ENCODE measurements at regions not wholly inside any gene's neighbourhood (a gene's known extent, or its start where the extent isn't known, plus 50 kb on each side); places are given as distances from the start of the nearest gene placed in this dataset.
"Not testable (repeated sequence)": the region's sequence is repeated elsewhere in the genome, so short reads cannot be mapped to it uniquely, and the experiment has no call there.

DNA sequence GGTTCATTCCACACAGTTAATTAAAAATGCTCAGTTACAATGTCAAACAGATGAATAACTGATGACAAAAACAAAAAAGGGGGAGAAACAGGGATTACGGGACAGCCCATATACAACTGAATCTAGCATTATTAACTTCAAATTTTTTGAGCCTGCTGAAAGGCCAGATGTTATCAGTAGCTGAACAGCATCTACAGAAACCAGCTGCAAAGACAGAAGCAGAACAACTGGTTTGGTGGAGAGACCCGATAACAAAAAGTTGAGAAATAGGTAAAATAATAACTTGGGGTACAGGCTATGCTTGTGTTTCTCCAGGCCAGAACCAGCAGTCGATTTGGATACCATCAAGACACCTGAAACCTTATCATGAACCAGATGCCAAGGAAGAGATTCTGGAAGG is 109.8 kb downstream of the SEPTIN7 start:
- not testable (repeated sequence) for H3K4me1 ChIP-seq (ENCODE audit: control insufficient read depth in 1 of 2, insufficient read depth in 2 of 2, low read length in 2 of 2); H3K9me3 ChIP-seq (ENCODE audit: control insufficient read depth in 1 of 2, low read length in 2 of 2); H3K27me3 ChIP-seq (ENCODE audit: low read depth, low read length); H3K4me3 ChIP-seq (ENCODE audit: low read depth in 1 of 2, low read length in 2 of 2); H3K36me3 ChIP-seq (ENCODE audit: control insufficient read depth in 1 of 2, insufficient read depth in 2 of 2, low read length in 2 of 2); H3K27ac ChIP-seq (ENCODE audit: low read length)

DNA sequence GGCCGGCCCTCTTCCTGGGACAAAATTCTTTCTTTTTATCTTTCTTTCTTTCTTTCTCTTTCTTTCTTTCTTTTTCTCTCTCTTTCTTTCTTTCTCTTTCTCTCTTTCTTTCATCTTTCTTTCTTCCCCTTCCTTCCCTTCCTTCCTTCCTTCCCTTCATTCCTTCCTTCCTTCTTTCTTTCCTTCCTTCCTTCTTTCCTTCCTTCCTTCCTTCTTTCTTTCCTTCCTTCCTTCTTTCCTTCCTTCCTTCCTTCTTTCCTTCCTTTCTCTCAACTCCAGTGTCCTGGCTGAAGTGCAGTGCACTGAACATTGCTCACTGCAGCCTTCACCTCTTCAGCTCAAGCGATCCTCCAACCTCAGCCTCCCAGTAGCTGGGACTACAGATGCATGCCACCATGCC is 112.5 kb downstream of the SEPTIN7 start:
- H3K9me3 ChIP-seq (ENCODE audit: control insufficient read depth in 1 of 2, low read length in 2 of 2); H3K4me1 ChIP-seq (ENCODE audit: control insufficient read depth in 1 of 2, insufficient read depth in 2 of 2, low read length in 2 of 2); H3K36me3 ChIP-seq (ENCODE audit: control insufficient read depth in 1 of 2, insufficient read depth in 2 of 2, low read length in 2 of 2); H3K27me3 ChIP-seq (ENCODE audit: low read depth, low read length); H3K27ac ChIP-seq (ENCODE audit: low read length); H3K4me3 ChIP-seq (ENCODE audit: low read depth in 1 of 2, low read length in 2 of 2): not testable (repeated sequence)

DNA sequence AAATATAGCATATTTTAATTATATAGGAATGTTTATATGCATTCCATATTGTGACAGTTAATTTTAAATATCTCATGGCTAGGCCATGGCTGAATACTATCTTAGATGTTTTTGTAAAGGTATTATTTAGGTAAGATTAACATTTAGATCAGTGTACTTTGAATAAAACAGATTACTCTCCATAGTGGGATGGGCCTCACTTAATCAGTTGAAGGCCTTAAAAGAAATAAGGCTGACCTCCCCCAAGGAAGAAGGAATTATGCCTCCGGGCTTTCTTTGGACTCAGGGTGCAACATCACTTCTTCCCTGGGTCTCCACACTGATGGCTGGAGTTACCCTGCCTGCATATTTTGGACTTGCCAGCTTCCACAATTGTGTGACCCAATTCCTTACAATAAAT is 113.4 kb downstream of the SEPTIN7 start:
- not testable (repeated sequence) for H3K4me3 ChIP-seq (ENCODE audit: low read depth in 1 of 2, low read length in 2 of 2); H3K27ac ChIP-seq (ENCODE audit: low read length); H3K27me3 ChIP-seq (ENCODE audit: low read depth, low read length); H3K9me3 ChIP-seq (ENCODE audit: control insufficient read depth in 1 of 2, low read length in 2 of 2); H3K4me1 ChIP-seq (ENCODE audit: control insufficient read depth in 1 of 2, insufficient read depth in 2 of 2, low read length in 2 of 2); H3K36me3 ChIP-seq (ENCODE audit: control insufficient read depth in 1 of 2, insufficient read depth in 2 of 2, low read length in 2 of 2)

DNA sequence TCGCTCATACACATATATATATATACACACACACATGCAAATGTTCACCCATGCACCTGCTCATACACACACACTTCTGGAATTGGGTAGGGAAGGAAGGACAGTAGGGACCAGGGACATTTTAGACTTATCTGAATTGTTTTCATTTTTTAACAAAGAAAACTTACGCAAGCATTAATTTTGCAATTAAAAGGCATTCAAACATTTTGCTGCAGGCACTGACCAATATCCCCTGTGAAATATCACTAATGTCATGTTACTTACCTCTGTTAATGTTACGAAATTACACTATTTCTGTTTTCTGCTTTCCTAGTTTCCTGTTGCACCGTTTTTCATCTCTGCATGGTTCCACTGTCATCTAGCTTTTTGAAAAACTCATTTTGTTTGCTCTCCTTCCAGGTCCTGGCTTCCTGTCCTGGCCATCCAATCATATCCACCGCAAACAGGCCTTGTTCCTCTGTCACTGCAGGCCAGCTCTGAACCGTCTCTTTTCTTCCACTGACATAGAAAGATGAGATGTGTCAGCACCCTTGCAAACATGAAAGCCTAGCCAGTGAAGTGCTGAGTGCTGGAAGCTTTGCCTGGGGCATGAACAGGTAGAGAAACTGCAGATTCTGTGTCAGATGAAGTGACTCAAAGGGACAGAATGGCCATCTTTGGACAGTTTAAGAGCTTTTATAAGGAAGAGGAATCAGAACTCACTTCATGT is 114.5 kb downstream of the SEPTIN7 start:
- not testable (repeated sequence) for H3K4me1 ChIP-seq (ENCODE audit: control insufficient read depth in 1 of 2, insufficient read depth in 2 of 2, low read length in 2 of 2); H3K9me3 ChIP-seq (ENCODE audit: control insufficient read depth in 1 of 2, low read length in 2 of 2); H3K27me3 ChIP-seq (ENCODE audit: low read depth, low read length); H3K36me3 ChIP-seq (ENCODE audit: control insufficient read depth in 1 of 2, insufficient read depth in 2 of 2, low read length in 2 of 2); H3K4me3 ChIP-seq (ENCODE audit: low read depth in 1 of 2, low read length in 2 of 2); H3K27ac ChIP-seq (ENCODE audit: low read length)

DNA sequence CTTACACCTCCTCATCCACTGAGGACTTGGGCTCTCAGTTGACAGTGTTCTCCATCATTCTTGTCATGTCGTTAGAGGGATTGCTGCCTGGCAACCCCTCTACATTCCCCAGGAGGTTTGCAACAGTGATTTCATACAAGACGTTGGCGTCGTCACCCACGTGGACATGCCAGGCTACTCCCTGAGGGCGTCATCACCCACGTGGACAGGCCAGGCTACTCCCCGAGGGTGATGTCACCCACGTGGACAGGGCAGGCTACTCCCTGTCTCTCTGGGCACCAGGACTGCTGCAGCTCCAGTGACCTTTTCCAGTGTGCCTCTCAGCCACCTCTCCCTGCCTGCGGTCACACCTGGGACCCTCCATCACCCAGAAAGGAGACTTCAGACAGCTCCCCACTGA is 117.4 kb downstream of the SEPTIN7 start:
- H3K27me3 ChIP-seq (ENCODE audit: low read depth, low read length); H3K36me3 ChIP-seq (ENCODE audit: control insufficient read depth in 1 of 2, insufficient read depth in 2 of 2, low read length in 2 of 2); H3K4me3 ChIP-seq (ENCODE audit: low read depth in 1 of 2, low read length in 2 of 2); H3K9me3 ChIP-seq (ENCODE audit: control insufficient read depth in 1 of 2, low read length in 2 of 2); H3K27ac ChIP-seq (ENCODE audit: low read length); H3K4me1 ChIP-seq (ENCODE audit: control insufficient read depth in 1 of 2, insufficient read depth in 2 of 2, low read length in 2 of 2): not testable (repeated sequence)

DNA sequence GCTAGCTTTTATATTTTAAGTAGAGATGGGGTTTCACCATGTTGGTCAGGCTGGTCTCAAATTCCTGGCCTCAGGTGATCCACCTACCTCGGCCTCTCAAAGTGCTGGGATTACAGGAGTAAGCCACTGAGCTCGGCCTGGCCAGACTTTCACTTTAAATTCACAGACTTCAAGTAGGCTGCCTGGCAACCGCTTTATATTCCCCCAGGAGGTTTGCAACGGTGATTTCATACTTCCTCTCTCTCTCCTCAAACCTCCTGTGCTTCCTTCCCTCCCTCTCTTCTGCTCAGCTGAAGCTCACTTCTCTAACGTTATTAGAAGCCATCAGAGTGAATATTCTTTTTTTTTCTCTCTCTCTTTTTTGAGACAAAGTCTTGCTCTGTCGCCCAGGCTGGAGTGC is 118.8 kb downstream of the SEPTIN7 start:
- not testable (repeated sequence) for H3K9me3 ChIP-seq (ENCODE audit: control insufficient read depth in 1 of 2, low read length in 2 of 2); H3K27me3 ChIP-seq (ENCODE audit: low read depth, low read length); H3K4me3 ChIP-seq (ENCODE audit: low read depth in 1 of 2, low read length in 2 of 2); H3K36me3 ChIP-seq (ENCODE audit: control insufficient read depth in 1 of 2, insufficient read depth in 2 of 2, low read length in 2 of 2); H3K27ac ChIP-seq (ENCODE audit: low read length); H3K4me1 ChIP-seq (ENCODE audit: control insufficient read depth in 1 of 2, insufficient read depth in 2 of 2, low read length in 2 of 2)

DNA sequence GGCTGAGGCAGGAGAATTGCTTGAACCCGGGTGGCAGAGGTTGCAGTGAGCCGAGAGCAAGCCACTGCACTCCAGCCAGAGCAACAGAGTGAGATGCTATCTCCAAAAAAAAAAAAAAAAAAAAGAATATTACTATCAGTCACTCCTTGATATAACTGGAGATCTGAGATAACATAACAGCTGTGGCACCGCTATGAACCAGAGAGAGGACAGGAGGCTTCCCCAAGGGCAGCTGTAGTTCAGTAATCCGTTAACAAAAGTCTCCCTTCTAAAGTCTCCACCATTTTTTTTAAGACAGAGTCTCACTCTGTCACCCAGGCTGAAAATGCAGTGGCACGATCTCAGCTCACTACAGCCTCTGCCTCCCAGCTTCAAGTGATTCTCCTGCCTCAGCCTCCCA is 120.5 kb downstream of the SEPTIN7 start:
- not testable (repeated sequence) for H3K4me1 ChIP-seq (ENCODE audit: control insufficient read depth in 1 of 2, insufficient read depth in 2 of 2, low read length in 2 of 2); H3K36me3 ChIP-seq (ENCODE audit: control insufficient read depth in 1 of 2, insufficient read depth in 2 of 2, low read length in 2 of 2); H3K27ac ChIP-seq (ENCODE audit: low read length); H3K4me3 ChIP-seq (ENCODE audit: low read depth in 1 of 2, low read length in 2 of 2); H3K9me3 ChIP-seq (ENCODE audit: control insufficient read depth in 1 of 2, low read length in 2 of 2); H3K27me3 ChIP-seq (ENCODE audit: low read depth, low read length)

DNA sequence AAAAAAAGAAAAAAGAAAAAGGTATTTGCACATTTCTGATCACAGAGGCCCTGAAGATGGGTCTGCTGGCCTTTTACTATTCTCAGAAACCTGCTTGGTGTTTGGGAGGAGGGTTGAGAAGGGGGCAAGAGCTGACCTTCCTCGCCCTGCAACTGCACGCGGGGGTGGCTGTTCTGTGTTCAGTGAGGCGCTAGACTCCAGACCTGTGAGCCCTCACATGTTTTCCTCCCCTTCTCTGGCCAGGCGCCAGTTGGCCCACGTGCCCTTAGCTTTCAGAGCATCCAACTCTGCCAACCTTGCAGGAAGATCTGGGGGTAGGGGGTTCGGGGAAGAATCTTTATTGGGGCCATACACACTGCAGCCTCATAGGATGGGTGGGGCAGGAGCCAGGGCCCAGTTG is 123.8 kb downstream of the SEPTIN7 start:
- H3K27ac ChIP-seq (ENCODE audit: low read length); H3K4me3 ChIP-seq (ENCODE audit: low read depth in 1 of 2, low read length in 2 of 2); H3K4me1 ChIP-seq (ENCODE audit: control insufficient read depth in 1 of 2, insufficient read depth in 2 of 2, low read length in 2 of 2); H3K36me3 ChIP-seq (ENCODE audit: control insufficient read depth in 1 of 2, insufficient read depth in 2 of 2, low read length in 2 of 2); H3K27me3 ChIP-seq (ENCODE audit: low read depth, low read length); H3K9me3 ChIP-seq (ENCODE audit: control insufficient read depth in 1 of 2, low read length in 2 of 2): not testable (repeated sequence)

DNA sequence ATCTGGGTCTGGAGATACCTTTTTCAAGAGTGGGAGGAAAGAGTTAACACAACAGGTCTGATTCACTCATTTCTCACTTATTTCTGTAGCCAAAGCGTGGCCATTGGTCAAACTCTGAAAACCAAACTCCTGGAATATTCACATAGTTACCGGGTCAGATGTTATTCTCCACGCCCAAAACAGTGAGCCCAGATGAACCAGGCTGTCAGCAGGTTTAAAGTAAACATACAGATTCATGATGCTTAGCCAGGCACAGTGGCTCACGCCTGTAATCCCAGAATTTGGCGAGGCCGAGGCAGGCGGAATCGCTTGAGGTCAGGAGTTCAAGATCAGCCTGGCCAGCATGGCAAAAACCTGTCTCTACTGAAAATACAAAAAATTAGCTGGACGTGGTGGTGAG is 126.1 kb downstream of the SEPTIN7 start:
- not testable (repeated sequence) for H3K36me3 ChIP-seq (ENCODE audit: control insufficient read depth in 1 of 2, insufficient read depth in 2 of 2, low read length in 2 of 2); H3K4me3 ChIP-seq (ENCODE audit: low read depth in 1 of 2, low read length in 2 of 2); H3K27ac ChIP-seq (ENCODE audit: low read length); H3K4me1 ChIP-seq (ENCODE audit: control insufficient read depth in 1 of 2, insufficient read depth in 2 of 2, low read length in 2 of 2); H3K27me3 ChIP-seq (ENCODE audit: low read depth, low read length); H3K9me3 ChIP-seq (ENCODE audit: control insufficient read depth in 1 of 2, low read length in 2 of 2)

DNA sequence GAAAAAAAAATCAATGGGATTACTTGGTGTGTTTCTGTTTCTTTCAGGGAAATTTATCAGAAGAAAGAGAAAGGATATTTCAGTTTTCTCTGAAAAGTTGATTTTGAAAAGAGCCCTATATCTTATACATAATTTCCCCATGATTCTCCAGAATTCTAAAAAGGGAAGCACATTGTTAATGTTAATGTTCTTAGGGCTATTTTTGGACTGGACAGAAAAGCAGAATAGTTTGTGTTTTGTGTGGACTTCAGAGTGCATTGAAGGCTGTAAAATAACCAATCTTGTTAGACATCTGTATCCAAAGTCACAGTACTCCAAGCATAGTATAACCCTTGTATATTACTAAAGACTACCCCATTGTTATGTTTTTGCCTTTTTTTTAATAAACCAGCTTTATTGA is 130.3 kb downstream of the SEPTIN7 start:
- H3K9me3 ChIP-seq (ENCODE audit: control insufficient read depth in 1 of 2, low read length in 2 of 2); H3K36me3 ChIP-seq (ENCODE audit: control insufficient read depth in 1 of 2, insufficient read depth in 2 of 2, low read length in 2 of 2); H3K4me1 ChIP-seq (ENCODE audit: control insufficient read depth in 1 of 2, insufficient read depth in 2 of 2, low read length in 2 of 2); H3K27ac ChIP-seq (ENCODE audit: low read length); H3K4me3 ChIP-seq (ENCODE audit: low read depth in 1 of 2, low read length in 2 of 2); H3K27me3 ChIP-seq (ENCODE audit: low read depth, low read length): not testable (repeated sequence)

DNA sequence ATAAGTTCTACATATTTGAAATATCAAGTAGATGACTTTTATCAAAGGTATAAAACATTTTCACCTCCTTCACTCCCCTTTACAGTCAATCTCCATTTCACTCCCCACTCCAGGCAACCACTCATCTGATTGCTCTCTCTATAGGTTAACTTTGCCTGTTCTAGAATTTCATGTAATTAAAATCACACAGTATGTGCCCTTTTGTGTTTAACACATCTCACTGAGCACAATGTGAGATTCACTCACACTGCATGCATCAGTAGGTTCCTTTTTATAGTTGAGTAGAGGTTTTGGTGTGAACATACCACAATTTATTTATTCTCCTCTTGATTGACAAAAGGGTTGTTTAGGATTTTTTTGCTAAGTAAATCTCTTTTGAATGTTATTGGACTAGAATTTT is 130.7 kb downstream of the SEPTIN7 start:
- H3K9me3 ChIP-seq (ENCODE audit: control insufficient read depth in 1 of 2, low read length in 2 of 2); H3K4me3 ChIP-seq (ENCODE audit: low read depth in 1 of 2, low read length in 2 of 2); H3K4me1 ChIP-seq (ENCODE audit: control insufficient read depth in 1 of 2, insufficient read depth in 2 of 2, low read length in 2 of 2); H3K27me3 ChIP-seq (ENCODE audit: low read depth, low read length); H3K27ac ChIP-seq (ENCODE audit: low read length); H3K36me3 ChIP-seq (ENCODE audit: control insufficient read depth in 1 of 2, insufficient read depth in 2 of 2, low read length in 2 of 2): not testable (repeated sequence)

DNA sequence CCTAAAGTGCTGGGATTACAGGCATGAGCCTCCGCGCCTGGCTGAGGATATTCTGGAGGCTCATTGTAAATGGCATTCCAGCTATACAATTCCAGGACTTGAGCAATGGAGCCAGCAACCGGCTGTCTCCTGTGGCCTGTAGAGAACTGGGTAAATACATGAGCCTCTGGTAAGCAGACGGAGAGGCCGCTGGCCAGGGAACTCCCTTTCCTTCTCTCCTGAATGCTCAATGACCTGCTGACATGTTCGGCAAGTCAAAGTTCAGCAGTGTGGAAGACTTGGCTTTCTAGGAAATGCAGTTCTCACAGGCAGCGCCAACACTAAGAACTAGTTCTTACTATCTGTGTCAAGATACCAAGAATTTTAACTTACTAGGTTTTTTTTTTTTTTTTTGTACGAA is 139.8 kb downstream of the SEPTIN7 start:
- H3K27ac ChIP-seq (ENCODE audit: low read length); H3K4me3 ChIP-seq (ENCODE audit: low read depth in 1 of 2, low read length in 2 of 2): not testable (repeated sequence)

More for the DNA sequence above, 139.8 kb downstream of the SEPTIN7 start:
- H3K27me3 ChIP-seq (ENCODE audit: low read depth, low read length); H3K9me3 ChIP-seq (ENCODE audit: control insufficient read depth in 1 of 2, low read length in 2 of 2); H3K4me1 ChIP-seq (ENCODE audit: control insufficient read depth in 1 of 2, insufficient read depth in 2 of 2, low read length in 2 of 2); H3K36me3 ChIP-seq (ENCODE audit: control insufficient read depth in 1 of 2, insufficient read depth in 2 of 2, low read length in 2 of 2): not testable (repeated sequence)

Data from muscle layer of duodenum (tissue), 2 donors.